H1 (cell line): ENCODE measurements at regions not wholly inside any gene's neighbourhood (a gene's known extent, or its start where the extent isn't known, plus 50 kb on each side); places are given as distances from the start of the nearest gene placed in this dataset.

Source experiments
- EP300 ChIP-seq, 2 experiments: IDR thresholded peaks; 1 replicate in 1 of 2; 2 replicates in 1 of 2; pipeline ENCODE4 v1.6.1; 2011 to 2012; ENCODE audit warnings: low read depth in 2 of 2, low read length in 2 of 2, mild to moderate bottlenecking in 2 of 2, borderline replicate concordance in 1 of 2, inconsistent platforms in 1 of 2, moderate library complexity in 1 of 2
- EZH2 ChIP-seq: fragments of 200-600 bp; sonication (generic); IDR thresholded peaks from 2 replicates; pipeline ENCODE4 v1.7.1; 2012; ENCODE audit warnings: low read depth, mild to moderate bottlenecking, moderate library complexity, low read length, inconsistent platforms; ENCODE audit not compliant: severe bottlenecking
- FOSL1 ChIP-seq: IDR thresholded peaks from 2 replicates; pipeline ENCODE4 v1.6.1; 2011; ENCODE audit warnings: mild to moderate bottlenecking, low read depth, low read length, moderate library complexity; ENCODE audit not compliant: insufficient read depth
- KDM1A ChIP-seq: fragments of 200-600, 300-600 bp; sonication (generic); IDR thresholded peaks from 2 replicates; pipeline ENCODE4 v1.7.1; 2016; ENCODE audit warnings: mild to moderate bottlenecking, low read length, borderline replicate concordance
- NRF1 ChIP-seq: IDR thresholded peaks from 2 replicates; pipeline ENCODE4 v1.6.1; 2011; ENCODE audit warnings: mild to moderate bottlenecking, low read depth, low read length, improper control_type of control experiment
- POLR2A ChIP-seq, 2 experiments: IDR thresholded peaks; 1 replicate in 1 of 2; 2 replicates in 1 of 2; pipeline ENCODE4 v1.6.1; 2011; ENCODE audit warnings: low read depth in 2 of 2, low read length in 2 of 2, mild to moderate bottlenecking in 2 of 2; ENCODE audit errors: control extremely low read depth in 1 of 2
- POLR2AphosphoS5 ChIP-seq: IDR thresholded peaks from 2 replicates; pipeline ENCODE4 v1.6.1; 2011; ENCODE audit warnings: low read depth, low read length
- RAD21 ChIP-seq, 2 experiments: IDR thresholded peaks in 1 of 2; conservative IDR thresholded peaks in 1 of 2; 2 replicates each; pipeline ENCODE4 v1.6.1; 2011; ENCODE audit warnings: low read depth in 2 of 2, low read length in 2 of 2, improper control_type of control experiment in 1 of 2, inconsistent platforms in 1 of 2, mild to moderate bottlenecking in 1 of 2, moderate library complexity in 1 of 2
- SIRT6 ChIP-seq: IDR thresholded peaks from one replicate; pipeline ENCODE4 v1.7.1; 2012; ENCODE audit warnings: low read length, inconsistent platforms
- TAF1 ChIP-seq: IDR thresholded peaks from 2 replicates; pipeline ENCODE4 v1.6.1; 2011; ENCODE audit warnings: mild to moderate bottlenecking, low read depth, low read length
- TBP ChIP-seq: IDR thresholded peaks from 2 replicates; pipeline ENCODE4 v1.6.1; 2011; ENCODE audit warnings: low read depth, low read length, improper control_type of control experiment
- ZNF274 ChIP-seq: IDR thresholded peaks from 2 replicates; pipeline ENCODE4 v1.7.0; 2012; ENCODE audit warnings: low read length, borderline replicate concordance; ENCODE audit errors: extremely low read depth
- TF ChIP-seq, protein P1 (sequence below), 3 experiments: IDR thresholded peaks; 1 replicate in 2 of 3; 2 replicates in 1 of 3; pipeline versions ENCODE4 v1.5.1 to v1.6.1; 2011; ENCODE audit warnings: low read length in 3 of 3, mild to moderate bottlenecking in 3 of 3, inconsistent platforms in 2 of 3, low read depth in 1 of 3, moderate library complexity in 1 of 3; ENCODE audit not compliant: insufficient read depth in 1 of 3; ENCODE audit errors: control extremely low read depth in 1 of 3

DNA sequence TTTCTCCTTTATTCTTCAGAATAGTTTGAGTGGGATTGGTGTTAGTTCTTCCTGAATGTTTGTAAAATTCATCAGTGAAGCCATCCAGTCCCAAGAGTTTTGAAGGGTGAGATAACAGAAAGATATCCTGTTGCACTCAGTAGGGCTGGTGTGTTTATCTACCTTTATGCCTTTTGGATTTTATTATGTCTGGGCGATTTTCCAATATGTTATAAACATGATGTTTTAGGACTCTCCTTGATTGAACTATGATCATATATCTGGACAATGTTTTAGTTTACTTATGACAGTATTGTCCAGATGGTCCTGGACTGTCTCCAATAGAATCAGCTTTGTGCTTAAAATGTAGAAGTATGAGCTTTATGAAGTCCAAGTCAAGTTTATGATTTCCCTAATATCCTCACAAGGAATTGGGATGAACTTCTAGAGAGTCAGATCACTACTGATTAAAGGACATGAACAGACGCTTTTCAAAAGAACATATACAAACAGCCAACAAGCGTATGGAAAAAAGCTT, 77.6 kb upstream of the ITM2A start:
- TF ChIP-seq POLR2AphosphoS5, result no peak
- TF ChIP-seq EP300 (IDR thresholded peaks at IDR 0.05; ENCODE audit: borderline replicate concordance in 1 of 2, low read depth in 2 of 2, low read length in 2 of 2), result no peak
- TF ChIP-seq TAF1, result no peak
- TF ChIP-seq ZNF274, result no peak
- no peak for TF ChIP-seq KDM1A
- no peak for TF ChIP-seq POLR2A (IDR thresholded peaks at IDR 0.05; ENCODE audit: control extremely low read depth in 1 of 2, low read depth in 2 of 2, low read length in 2 of 2)
- TF ChIP-seq, protein P1, sequence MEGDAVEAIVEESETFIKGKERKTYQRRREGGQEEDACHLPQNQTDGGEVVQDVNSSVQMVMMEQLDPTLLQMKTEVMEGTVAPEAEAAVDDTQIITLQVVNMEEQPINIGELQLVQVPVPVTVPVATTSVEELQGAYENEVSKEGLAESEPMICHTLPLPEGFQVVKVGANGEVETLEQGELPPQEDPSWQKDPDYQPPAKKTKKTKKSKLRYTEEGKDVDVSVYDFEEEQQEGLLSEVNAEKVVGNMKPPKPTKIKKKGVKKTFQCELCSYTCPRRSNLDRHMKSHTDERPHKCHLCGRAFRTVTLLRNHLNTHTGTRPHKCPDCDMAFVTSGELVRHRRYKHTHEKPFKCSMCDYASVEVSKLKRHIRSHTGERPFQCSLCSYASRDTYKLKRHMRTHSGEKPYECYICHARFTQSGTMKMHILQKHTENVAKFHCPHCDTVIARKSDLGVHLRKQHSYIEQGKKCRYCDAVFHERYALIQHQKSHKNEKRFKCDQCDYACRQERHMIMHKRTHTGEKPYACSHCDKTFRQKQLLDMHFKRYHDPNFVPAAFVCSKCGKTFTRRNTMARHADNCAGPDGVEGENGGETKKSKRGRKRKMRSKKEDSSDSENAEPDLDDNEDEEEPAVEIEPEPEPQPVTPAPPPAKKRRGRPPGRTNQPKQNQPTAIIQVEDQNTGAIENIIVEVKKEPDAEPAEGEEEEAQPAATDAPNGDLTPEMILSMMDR (IDR thresholded peaks at IDR 0.05; ENCODE audit: control extremely low read depth in 1 of 3, insufficient read depth in 1 of 3, low read depth in 1 of 3, low read length in 3 of 3), result no peak
- no peak for TF ChIP-seq EZH2
- no peak for TF ChIP-seq NRF1
- TF ChIP-seq TBP, result no peak
- no peak for TF ChIP-seq SIRT6
- TF ChIP-seq FOSL1, result no peak
- no peak for TF ChIP-seq RAD21 (IDR thresholded peaks at IDR 0.05 in 1 of 2, conservative IDR thresholded peaks at IDR 0.05 in 1 of 2; ENCODE audit: low read depth in 2 of 2, low read length in 2 of 2)
